ENCODE measurements at regions not wholly inside any gene's neighbourhood (a gene's known extent, or its start where the extent isn't known, plus 50 kb on each side); places are given as distances from the start of the nearest gene placed in this dataset.
A peak's percentile ranks its signal among the peaks of the same experiment; 100 is the strongest.

GRCh38 chr9:126217250-126217653 is 109.4 kb upstream of the MVB12B start:
- DNase-seq (ENCODE audit: extremely low spot score, unreplicated experiment): peak; percentile 75
- Mint-ChIP-seq H3K4me1 (ENCODE audit: unreplicated experiment) (no peaks in the 10 kb centered on the region), H3K9me3 (ENCODE audit: unreplicated experiment) (peaks cover 9% of the 10 kb centered on the region), H3K4me3 (ENCODE audit: unreplicated experiment) (no peak overlapping the region), H3K27ac (ENCODE audit: unreplicated experiment) (no peak overlapping the region), H3K36me3 (ENCODE audit: unreplicated experiment) (peaks cover 2% of the 10 kb centered on the region), H3K27me3 (ENCODE audit: unreplicated experiment) (peaks cover 39% of the 10 kb centered on the region)
- no peak for TF ChIP-seq CTCF (IDR thresholded peaks at IDR 0.05)

DNA sequence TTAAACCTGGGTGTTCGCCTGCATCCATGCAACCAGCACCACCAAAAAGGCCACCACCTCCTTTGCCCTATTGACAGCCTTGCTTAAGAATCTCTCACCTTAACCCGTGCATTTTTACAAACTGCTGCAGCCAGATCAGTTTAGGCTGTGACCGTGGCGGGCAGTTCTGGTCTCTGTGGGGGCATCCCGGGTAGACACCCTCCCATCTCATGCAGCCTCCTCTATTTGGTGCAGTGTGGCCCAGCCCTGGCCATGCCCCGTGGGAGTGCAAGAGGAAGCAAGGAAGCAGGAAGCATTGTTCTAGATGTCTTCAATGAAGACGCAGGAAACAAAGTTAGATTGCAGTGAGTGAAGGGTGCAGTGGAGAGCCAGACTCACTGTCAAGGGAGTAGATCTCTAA is 108.8 kb upstream of the MVB12B start:
- H3K4me3 Mint-ChIP-seq (ENCODE audit: unreplicated experiment): no peak overlapping the region
- H3K27me3 Mint-ChIP-seq (ENCODE audit: unreplicated experiment): peaks cover 39% of the 10 kb centered on the region
- DNase-seq (ENCODE audit: extremely low spot score, unreplicated experiment): peak; percentile 73
- peaks cover 2% of the 10 kb centered on the region for H3K36me3 Mint-ChIP-seq (ENCODE audit: unreplicated experiment)
- no peak overlapping the region for H3K27ac Mint-ChIP-seq (ENCODE audit: unreplicated experiment)
- no peak for TF ChIP-seq CTCF (IDR thresholded peaks at IDR 0.05)
- H3K9me3 Mint-ChIP-seq (ENCODE audit: unreplicated experiment): peaks cover 9% of the 10 kb centered on the region
- H3K4me1 Mint-ChIP-seq (ENCODE audit: unreplicated experiment): no peaks in the 10 kb centered on the region

GRCh38 chr9:126218359-126219125 is 108.1 kb upstream of the MVB12B start:
- H3K27me3 Mint-ChIP-seq (ENCODE audit: unreplicated experiment): peaks cover 39% of the 10 kb centered on the region
- peaks cover 9% of the 10 kb centered on the region for H3K9me3 Mint-ChIP-seq (ENCODE audit: unreplicated experiment)
- H3K4me3 Mint-ChIP-seq (ENCODE audit: unreplicated experiment): no peak overlapping the region
- H3K27ac Mint-ChIP-seq (ENCODE audit: unreplicated experiment): no peak overlapping the region
- DNase-seq (ENCODE audit: extremely low spot score, unreplicated experiment): peak; percentile 65
- TF ChIP-seq CTCF (IDR thresholded peaks at IDR 0.05): no peak
- H3K4me1 Mint-ChIP-seq (ENCODE audit: unreplicated experiment): no peaks in the 10 kb centered on the region
- H3K36me3 Mint-ChIP-seq (ENCODE audit: unreplicated experiment): peaks cover 2% of the 10 kb centered on the region

DNA sequence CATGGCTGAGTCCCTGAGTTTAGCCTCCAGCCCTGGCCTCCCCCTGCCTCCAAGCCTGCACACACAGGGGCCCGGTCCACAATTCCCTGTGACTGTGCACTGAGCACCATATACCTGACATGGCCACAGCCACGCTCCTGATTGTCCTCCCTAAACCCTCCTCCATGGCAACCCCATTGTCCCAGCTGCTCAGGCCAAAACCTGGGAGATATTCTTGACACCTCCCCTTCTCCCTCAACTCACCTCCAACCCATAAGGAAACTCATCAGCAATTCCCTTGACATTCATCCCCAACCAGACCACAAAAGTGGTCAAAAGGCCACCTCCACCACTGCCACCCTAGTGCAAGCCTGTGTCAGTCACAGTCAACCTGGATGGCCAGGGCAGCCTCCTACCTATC is 107.5 kb upstream of the MVB12B start:
- peaks cover 6% of the 10 kb centered on the region for H3K9me3 Mint-ChIP-seq (ENCODE audit: unreplicated experiment)

More for the DNA sequence above, 107.5 kb upstream of the MVB12B start:
- no peak for TF ChIP-seq CTCF (IDR thresholded peaks at IDR 0.05)
- DNase-seq (ENCODE audit: extremely low spot score, unreplicated experiment): peak; percentile 76
- H3K27ac Mint-ChIP-seq (ENCODE audit: unreplicated experiment): no peak overlapping the region
- H3K4me1 Mint-ChIP-seq (ENCODE audit: unreplicated experiment): no peaks in the 10 kb centered on the region
- H3K27me3 Mint-ChIP-seq (ENCODE audit: unreplicated experiment): peaks cover 43% of the 10 kb centered on the region
- no peak overlapping the region for H3K4me3 Mint-ChIP-seq (ENCODE audit: unreplicated experiment)
- H3K36me3 Mint-ChIP-seq (ENCODE audit: unreplicated experiment): peaks cover 2% of the 10 kb centered on the region
